ENCODE measurements at regions not wholly inside any gene's neighbourhood (a gene's known extent, or its start where the extent isn't known, plus 50 kb on each side); places are given as distances from the start of the nearest gene placed in this dataset.

DNA sequence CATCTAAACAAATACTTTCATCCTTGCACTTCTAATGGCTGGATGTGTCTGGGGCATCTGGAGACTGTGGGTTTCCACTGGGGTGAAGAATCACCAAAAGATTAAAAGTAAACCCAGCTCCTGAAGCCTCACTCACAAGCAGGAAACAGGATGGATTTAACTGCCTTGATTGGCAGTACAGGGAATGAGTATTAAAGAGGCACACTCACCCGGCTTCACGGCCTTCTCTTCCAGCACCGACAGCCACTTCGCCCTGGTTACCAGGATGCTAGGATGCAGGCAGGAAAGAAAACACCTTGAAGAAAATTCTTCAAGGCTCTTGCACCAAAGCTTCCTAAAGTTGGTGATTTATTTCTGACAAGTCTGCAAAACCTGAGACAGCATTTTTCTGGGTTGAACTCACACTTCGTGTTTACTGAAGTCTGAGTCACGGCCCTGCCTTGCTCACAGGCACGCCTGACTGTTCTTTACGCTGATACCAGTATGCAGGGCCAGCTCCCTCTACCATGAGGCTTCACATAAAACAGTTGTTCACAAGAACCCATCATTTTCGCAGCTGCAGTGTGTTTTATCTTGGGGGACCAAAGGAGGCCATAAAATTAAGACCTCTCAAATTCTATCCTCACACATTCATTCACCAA lies 56.5 kb upstream of the ZNF354A start:
- no peak for TF ChIP-seq KDM5A (IDR thresholded peaks at IDR 0.05)
- no peak for TF ChIP-seq RNF2 (IDR thresholded peaks at IDR 0.05; ENCODE audit: borderline replicate concordance, low read depth)
- TF ChIP-seq, protein P1, sequence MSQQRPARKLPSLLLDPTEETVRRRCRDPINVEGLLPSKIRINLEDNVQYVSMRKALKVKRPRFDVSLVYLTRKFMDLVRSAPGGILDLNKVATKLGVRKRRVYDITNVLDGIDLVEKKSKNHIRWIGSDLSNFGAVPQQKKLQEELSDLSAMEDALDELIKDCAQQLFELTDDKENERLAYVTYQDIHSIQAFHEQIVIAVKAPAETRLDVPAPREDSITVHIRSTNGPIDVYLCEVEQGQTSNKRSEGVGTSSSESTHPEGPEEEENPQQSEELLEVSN (IDR thresholded peaks at IDR 0.05; ENCODE audit: borderline replicate concordance, low read depth) = peak; percentile 39; the same call in 1 of the 2 replicates
- TF ChIP-seq, protein P2, sequence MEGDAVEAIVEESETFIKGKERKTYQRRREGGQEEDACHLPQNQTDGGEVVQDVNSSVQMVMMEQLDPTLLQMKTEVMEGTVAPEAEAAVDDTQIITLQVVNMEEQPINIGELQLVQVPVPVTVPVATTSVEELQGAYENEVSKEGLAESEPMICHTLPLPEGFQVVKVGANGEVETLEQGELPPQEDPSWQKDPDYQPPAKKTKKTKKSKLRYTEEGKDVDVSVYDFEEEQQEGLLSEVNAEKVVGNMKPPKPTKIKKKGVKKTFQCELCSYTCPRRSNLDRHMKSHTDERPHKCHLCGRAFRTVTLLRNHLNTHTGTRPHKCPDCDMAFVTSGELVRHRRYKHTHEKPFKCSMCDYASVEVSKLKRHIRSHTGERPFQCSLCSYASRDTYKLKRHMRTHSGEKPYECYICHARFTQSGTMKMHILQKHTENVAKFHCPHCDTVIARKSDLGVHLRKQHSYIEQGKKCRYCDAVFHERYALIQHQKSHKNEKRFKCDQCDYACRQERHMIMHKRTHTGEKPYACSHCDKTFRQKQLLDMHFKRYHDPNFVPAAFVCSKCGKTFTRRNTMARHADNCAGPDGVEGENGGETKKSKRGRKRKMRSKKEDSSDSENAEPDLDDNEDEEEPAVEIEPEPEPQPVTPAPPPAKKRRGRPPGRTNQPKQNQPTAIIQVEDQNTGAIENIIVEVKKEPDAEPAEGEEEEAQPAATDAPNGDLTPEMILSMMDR (IDR thresholded peaks at IDR 0.05) = no peak
- no peak for TF ChIP-seq CEBPB (IDR thresholded peaks at IDR 0.05)
- no peak for TF ChIP-seq RAD21 (conservative IDR thresholded peaks at IDR 0.05 in 1 of 2, IDR thresholded peaks at IDR 0.05 in 1 of 2)
- no peak for TF ChIP-seq POLR2A (IDR thresholded peaks at IDR 0.05; ENCODE audit: low read length)
- TF ChIP-seq SMC3 (IDR thresholded peaks at IDR 0.05) = no peak
- TF ChIP-seq CBX2 (IDR thresholded peaks at IDR 0.05; ENCODE audit: borderline replicate concordance, low read depth) = no peak
- TF ChIP-seq MYC (IDR thresholded peaks at IDR 0.05; ENCODE audit: borderline replicate concordance, low read length) = no peak
- TF ChIP-seq RCOR1 (IDR thresholded peaks at IDR 0.05; ENCODE audit: low read depth, low read length) = no peak
- no peak for TF ChIP-seq ESRRA (IDR thresholded peaks at IDR 0.05; ENCODE audit: borderline replicate concordance, low read length)
- no peak for TF ChIP-seq NFE2L2 (conservative IDR thresholded peaks at IDR 0.05; ENCODE audit: low read length)
